Osteocyte (in vitro differentiated cells): ENCODE measurements at regions not wholly inside any gene's neighbourhood (a gene's known extent, or its start where the extent isn't known, plus 50 kb on each side); places are given as distances from the start of the nearest gene placed in this dataset.

Experiments used
- DNase-seq: peaks from one replicate; pipeline ENCODE4 v3.0.0; 2021; ENCODE audit warnings: mixed read lengths; ENCODE audit not compliant: unreplicated experiment; ENCODE audit errors: extremely low spot score
- H3K27ac Mint-ChIP-seq: one replicate; pipeline ENCODE4 v1.8.0; 2021; ENCODE audit warnings: mild to moderate bottlenecking, mixed read lengths; ENCODE audit not compliant: unreplicated experiment
- H3K27me3 Mint-ChIP-seq: one replicate; pipeline ENCODE4 v1.8.0; 2021; ENCODE audit warnings: mixed read lengths; ENCODE audit not compliant: unreplicated experiment
- H3K36me3 Mint-ChIP-seq: one replicate; pipeline ENCODE4 v1.8.0; 2021; ENCODE audit warnings: mixed read lengths; ENCODE audit not compliant: unreplicated experiment
- H3K4me1 Mint-ChIP-seq: one replicate; pipeline ENCODE4 v1.8.0; 2021; ENCODE audit warnings: mixed read lengths; ENCODE audit not compliant: unreplicated experiment
- H3K4me3 Mint-ChIP-seq: one replicate; pipeline ENCODE4 v1.8.0; 2021; ENCODE audit warnings: mild to moderate bottlenecking, moderate library complexity, mixed read lengths; ENCODE audit not compliant: unreplicated experiment
- H3K9me3 Mint-ChIP-seq: one replicate; pipeline ENCODE4 v1.8.0; 2021; ENCODE audit warnings: mixed read lengths; ENCODE audit not compliant: unreplicated experiment
- CTCF ChIP-seq: fragments of 200-600 bp; sonication (generic); IDR thresholded peaks from 2 replicates; pipeline ENCODE4 v1.5.0; 2021; ENCODE audit warnings: antibody characterized with exemption, mild to moderate bottlenecking, moderate library complexity

DNA sequence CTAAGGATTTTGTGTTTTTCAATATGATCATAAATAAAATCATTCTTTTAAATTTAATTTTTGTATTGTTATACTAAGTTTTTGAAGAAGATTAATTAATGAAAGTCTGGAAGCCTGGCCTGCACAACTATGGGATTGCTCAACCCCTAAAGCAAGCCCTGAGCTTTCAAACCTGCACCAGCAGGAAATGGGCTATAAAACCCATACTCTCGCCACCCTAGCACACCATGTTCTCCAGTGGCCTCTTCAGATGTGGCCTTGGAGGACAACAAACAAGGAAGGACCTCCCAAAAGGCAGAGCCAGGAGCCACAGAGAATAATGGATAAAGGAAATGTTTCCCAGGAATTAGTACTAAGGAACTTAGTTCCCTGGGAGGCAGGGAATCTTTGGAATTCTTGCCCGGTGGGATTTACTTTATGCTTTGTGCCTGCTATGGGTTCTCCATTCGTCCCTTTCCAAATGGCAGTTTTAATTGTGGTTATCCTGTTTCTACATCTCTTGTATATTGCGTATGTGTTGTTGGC is 212.5 kb downstream of the ZFP36L2 start:
- DNase-seq, result no peak
- Mint-ChIP-seq H3K4me3 (no peak overlapping the region), H3K9me3 (no peaks in the 10 kb centered on the region), H3K4me1 (peaks cover 2% of the 10 kb centered on the region), H3K36me3 (no peaks in the 10 kb centered on the region), H3K27me3 (no peaks in the 10 kb centered on the region), H3K27ac (no peak overlapping the region)
- TF ChIP-seq CTCF, result no peak

GRCh38 chr2:43012966-43013365 is 213.4 kb downstream of the ZFP36L2 start:
- H3K9me3 Mint-ChIP-seq, result no peaks in the 10 kb centered on the region
- H3K27ac Mint-ChIP-seq, result no peak overlapping the region

DNA sequence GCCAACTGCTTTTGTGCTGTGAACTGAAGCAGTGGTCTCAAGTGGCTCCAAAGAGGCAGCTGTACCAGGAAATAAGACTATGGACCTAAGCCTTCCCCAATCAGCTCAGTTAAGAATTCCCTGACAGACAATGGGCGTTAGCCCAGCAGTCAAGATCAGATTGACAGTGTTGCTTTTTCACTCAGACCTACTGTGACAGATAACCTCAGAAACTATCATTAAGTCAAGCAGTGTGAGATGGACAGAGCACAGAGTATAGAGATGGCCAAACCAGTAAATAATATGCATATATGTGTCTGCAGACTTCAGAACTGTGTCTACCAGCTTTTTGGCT is 215.3 kb downstream of the ZFP36L2 start:
- H3K9me3 Mint-ChIP-seq, result no peaks in the 10 kb centered on the region
- TF ChIP-seq CTCF, result no peak
- no peak overlapping the region for H3K4me3 Mint-ChIP-seq
- no peak for DNase-seq
- no peaks in the 10 kb centered on the region for H3K4me1 Mint-ChIP-seq
- no peak overlapping the region for H3K27ac Mint-ChIP-seq
- no peaks in the 10 kb centered on the region for H3K27me3 Mint-ChIP-seq
- H3K36me3 Mint-ChIP-seq, result no peaks in the 10 kb centered on the region

More at GRCh38 chr2:43012966-43013365, 213.4 kb downstream of the ZFP36L2 start:
- H3K36me3 Mint-ChIP-seq, result no peaks in the 10 kb centered on the region
- no peak overlapping the region for H3K4me3 Mint-ChIP-seq
- no peak for TF ChIP-seq CTCF
- peaks cover 2% of the 10 kb centered on the region for H3K4me1 Mint-ChIP-seq
- no peak for DNase-seq
- no peaks in the 10 kb centered on the region for H3K27me3 Mint-ChIP-seq

DNA sequence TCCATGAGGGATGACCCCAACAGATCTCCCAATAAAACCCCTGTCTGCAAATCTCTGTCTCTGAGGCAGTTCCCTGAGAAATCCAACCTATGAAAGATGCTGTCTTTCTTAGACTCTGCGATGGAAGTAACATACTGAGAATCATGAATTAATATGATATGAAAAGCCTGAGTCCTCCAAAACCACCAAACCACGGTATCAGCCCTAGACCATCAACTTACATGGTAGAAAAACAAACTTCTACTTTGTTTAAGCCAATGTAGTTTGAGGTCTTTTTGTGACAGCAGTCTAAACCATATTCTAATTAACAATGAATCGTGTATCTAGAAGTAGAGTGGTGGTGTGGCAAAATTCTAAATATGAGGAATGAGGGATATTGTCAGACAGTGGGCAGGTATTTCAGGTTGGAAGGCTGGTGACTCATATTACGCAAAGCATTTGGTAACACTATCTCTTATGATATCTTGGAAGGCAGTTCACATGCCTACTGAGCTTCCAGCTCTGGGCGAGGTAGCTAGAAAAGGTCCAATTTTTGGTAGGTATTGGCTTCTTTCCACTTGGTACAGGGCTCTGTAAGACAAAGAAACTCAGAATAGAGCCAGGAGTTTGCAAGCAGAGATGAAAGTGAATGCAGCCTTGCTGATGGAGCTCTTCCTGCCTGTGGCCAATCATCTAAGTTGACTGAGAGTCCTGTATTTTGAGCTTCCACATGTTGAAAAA is 215.8 kb downstream of the ZFP36L2 start:
- H3K36me3 Mint-ChIP-seq, result no peaks in the 10 kb centered on the region
- no peak overlapping the region for H3K27ac Mint-ChIP-seq
- no peaks in the 10 kb centered on the region for H3K4me1 Mint-ChIP-seq
- H3K9me3 Mint-ChIP-seq, result no peaks in the 10 kb centered on the region
- no peaks in the 10 kb centered on the region for H3K27me3 Mint-ChIP-seq
- TF ChIP-seq CTCF, result no peak
- H3K4me3 Mint-ChIP-seq, result no peak overlapping the region
- no peak for DNase-seq

DNA sequence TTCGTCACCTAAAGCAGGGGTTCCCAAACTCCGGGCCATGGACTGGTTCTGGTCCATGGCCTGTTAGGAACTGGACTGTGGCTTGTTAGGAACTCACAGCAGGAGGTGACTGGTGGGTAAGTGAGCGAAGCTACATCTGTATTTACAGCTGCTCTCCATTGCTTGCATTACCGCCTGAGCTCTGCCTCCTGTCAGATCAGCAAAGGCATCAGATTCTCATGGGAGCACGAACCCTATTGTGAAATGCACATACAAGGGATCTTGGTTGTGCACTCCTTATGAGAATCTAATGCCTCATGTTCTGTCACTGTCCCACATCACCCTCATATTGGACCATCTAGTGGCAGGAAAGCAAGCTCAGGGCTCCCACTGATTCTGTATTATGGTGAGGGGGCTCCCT is 217.0 kb downstream of the ZFP36L2 start:
- no peaks in the 10 kb centered on the region for H3K36me3 Mint-ChIP-seq
- DNase-seq, result no peak
- no peak overlapping the region for H3K27ac Mint-ChIP-seq

More for the DNA sequence above, 217.0 kb downstream of the ZFP36L2 start:
- H3K27me3 Mint-ChIP-seq, result no peaks in the 10 kb centered on the region
- TF ChIP-seq CTCF, result no peak
- H3K9me3 Mint-ChIP-seq, result no peaks in the 10 kb centered on the region
- no peaks in the 10 kb centered on the region for H3K4me1 Mint-ChIP-seq
- no peak overlapping the region for H3K4me3 Mint-ChIP-seq
